Trophoblast cell (in vitro differentiated cells and primary cell): ENCODE measurements at regions not wholly inside any gene's neighbourhood (a gene's known extent, or its start where the extent isn't known, plus 50 kb on each side); places are given as distances from the start of the nearest gene placed in this dataset.

Source experiments
- DNase-seq, 2 donors: peaks; one replicate each; pipeline ENCODE4 v3.0.0-alpha.2; 2016
- H2AFZ ChIP-seq: 2 replicates; pipeline ENCODE4 v1.6.1; 2013; ENCODE audit warnings: low read length, moderate library complexity, mild to moderate bottlenecking; ENCODE audit not compliant: insufficient read depth, poor library complexity
- H2AK5ac ChIP-seq: 2 replicates; pipeline ENCODE4 v1.6.1; 2013; ENCODE audit warnings: mild to moderate bottlenecking, low read length
- H2BK120ac ChIP-seq: 2 replicates; pipeline ENCODE4 v1.6.1; 2013; ENCODE audit warnings: low read length, mild to moderate bottlenecking, moderate library complexity; ENCODE audit not compliant: insufficient read depth, poor library complexity
- H2BK12ac ChIP-seq: 2 replicates; pipeline ENCODE4 v1.6.1; 2013; ENCODE audit warnings: mild to moderate bottlenecking, low read length, moderate library complexity
- H2BK5ac ChIP-seq: 2 replicates; pipeline ENCODE4 v1.6.1; 2013; ENCODE audit warnings: low read length, low read depth, moderate library complexity, mild to moderate bottlenecking; ENCODE audit not compliant: poor library complexity
- H3K14ac ChIP-seq: 2 replicates; pipeline ENCODE4 v1.6.1; 2013; ENCODE audit warnings: mild to moderate bottlenecking, low read length
- H3K18ac ChIP-seq: 2 replicates; pipeline ENCODE4 v1.6.1; 2013; ENCODE audit warnings: mild to moderate bottlenecking, low read length
- H3K23ac ChIP-seq: 2 replicates; pipeline ENCODE4 v1.6.1; 2013; ENCODE audit warnings: low read length
- H3K27ac ChIP-seq: 2 replicates; pipeline ENCODE4 v1.5.1; 2013; ENCODE audit warnings: low read depth, mild to moderate bottlenecking, inconsistent platforms, low read length, moderate library complexity
- H3K27me3 ChIP-seq: 2 replicates; pipeline ENCODE4 v1.6.1; 2013; ENCODE audit warnings: inconsistent platforms, mild to moderate bottlenecking, low read length, moderate library complexity; ENCODE audit not compliant: insufficient read depth
- H3K36me3 ChIP-seq, 2 experiments: 1 replicate in 1 of 2; 2 replicates in 1 of 2; pipeline ENCODE4 v1.6.1; 2013; ENCODE audit warnings: low read length in 2 of 2, mild to moderate bottlenecking in 2 of 2, moderate library complexity in 1 of 2; ENCODE audit not compliant: insufficient read depth in 2 of 2, control insufficient read depth in 1 of 2
- H3K4ac ChIP-seq: 2 replicates; pipeline ENCODE4 v1.6.1; 2013; ENCODE audit warnings: low read depth, mild to moderate bottlenecking, low read length, moderate library complexity
- H3K4me1 ChIP-seq, 2 experiments: 1 replicate in 1 of 2; 2 replicates in 1 of 2; pipeline ENCODE4 v1.6.1; 2013; ENCODE audit warnings: low read length in 2 of 2, mild to moderate bottlenecking in 2 of 2, moderate library complexity in 1 of 2; ENCODE audit not compliant: insufficient read depth in 2 of 2, control insufficient read depth in 1 of 2
- H3K4me2 ChIP-seq: 2 replicates; pipeline ENCODE4 v1.6.1; 2013; ENCODE audit warnings: inconsistent platforms, mild to moderate bottlenecking, low read length, moderate library complexity
- H3K4me3 ChIP-seq: 2 replicates; pipeline ENCODE4 v1.5.1; 2013; ENCODE audit warnings: mild to moderate bottlenecking, low read depth, low read length, inconsistent platforms
- H3K79me1 ChIP-seq: one replicate; pipeline ENCODE4 v1.6.1; 2013; ENCODE audit warnings: low read length
- H3K79me2 ChIP-seq: 2 replicates; pipeline ENCODE4 v1.6.1; 2013; ENCODE audit warnings: low read length, mild to moderate bottlenecking; ENCODE audit not compliant: control insufficient read depth, insufficient read depth, poor library complexity
- H3K9ac ChIP-seq: 2 replicates; pipeline ENCODE4 v1.6.1; 2013; ENCODE audit warnings: mild to moderate bottlenecking, low read length
- H3K9me3 ChIP-seq: 2 replicates; pipeline ENCODE4 v1.6.1; 2013; ENCODE audit warnings: low read depth, mild to moderate bottlenecking, control low read depth, inconsistent platforms, low read length; ENCODE audit not compliant: insufficient read depth
- H4K12ac ChIP-seq: 2 replicates; pipeline ENCODE4 v1.6.1; 2013; ENCODE audit warnings: low read depth, mild to moderate bottlenecking, low read length, moderate library complexity
- H4K8ac ChIP-seq: 2 replicates; pipeline ENCODE4 v1.6.1; 2013; ENCODE audit warnings: low read depth, mild to moderate bottlenecking, low read length, moderate library complexity
- H4K91ac ChIP-seq: one replicate; pipeline ENCODE4 v1.6.1; 2013; ENCODE audit warnings: low read depth, mild to moderate bottlenecking, low read length, moderate library complexity
- WGBS: extraction: QIAGEN DNeasy Blood & Tissue Kit; methylation state at CpG from one replicate; pipeline ENCODE4 v1.1.7; 2013; ENCODE audit warnings: missing lambda C conversion rate; ENCODE audit not compliant: insufficient read length, insufficient coverage; ENCODE audit errors: extremely low coverage; 5-methylcytosine and 5-hydroxymethylcytosine counted together

- no peaks in the 10 kb centered on the region for H3K36me3 ChIP-seq
- H3K79me1 ChIP-seq = no peaks in the 10 kb centered on the region
- H3K18ac ChIP-seq = no peak overlapping the region
- no peak overlapping the region for H3K4me2 ChIP-seq
- DNase-seq = no peak
- H3K4me1 ChIP-seq = no peaks in the 10 kb centered on the region
- H3K4ac ChIP-seq = no peak overlapping the region
- no peak overlapping the region for H3K23ac ChIP-seq
- WGBS = no CpG with 5 or more reads among the region's 5 CpGs
- H3K79me2 ChIP-seq = no peaks in the 10 kb centered on the region
- no peak overlapping the region for H3K27ac ChIP-seq
- no peak overlapping the region for H4K91ac ChIP-seq
- H2BK12ac ChIP-seq = no peak overlapping the region
- no peak overlapping the region for H2AFZ ChIP-seq
- H2AK5ac ChIP-seq = no peak overlapping the region
- H3K14ac ChIP-seq = no peak overlapping the region
- H3K9ac ChIP-seq = no peak overlapping the region
- no peak overlapping the region for H2BK120ac ChIP-seq
- no peak overlapping the region for H3K4me3 ChIP-seq
- H3K9me3 ChIP-seq = peaks cover 5% of the 10 kb centered on the region
- no peak overlapping the region for H2BK5ac ChIP-seq
- no peak overlapping the region for H4K8ac ChIP-seq
- no peaks in the 10 kb centered on the region for H3K27me3 ChIP-seq
- H4K12ac ChIP-seq = no peak overlapping the region
Observed at GRCh38 chr6:90915224-90915915, 328.5 kb upstream of the MAP3K7 start.

GRCh38 chr6:90914312-90914711, 327.4 kb upstream of the MAP3K7 start:
- Histone ChIP-seq H3K18ac (no peak overlapping the region), H3K27me3 (no peaks in the 10 kb centered on the region), H3K23ac (no peak overlapping the region), H3K27ac (no peak overlapping the region), H2BK5ac (no peak overlapping the region), H3K4me3 (no peak overlapping the region), H3K79me2 (no peaks in the 10 kb centered on the region), H3K4ac (no peak overlapping the region), H3K14ac (no peak overlapping the region), H4K91ac (no peak overlapping the region), H2BK120ac (no peak overlapping the region), H4K8ac (no peak overlapping the region), H3K9ac (no peak overlapping the region), H3K4me2 (no peak overlapping the region), H3K9me3 (peaks cover 5% of the 10 kb centered on the region), H3K4me1 (no peaks in the 10 kb centered on the region), H3K36me3 (no peaks in the 10 kb centered on the region), H2AK5ac (no peak overlapping the region), H2AFZ (no peak overlapping the region), H3K79me1 (no peaks in the 10 kb centered on the region), H2BK12ac (no peak overlapping the region), H4K12ac (no peak overlapping the region)
- DNase-seq = no peak
- WGBS = no CpG with 5 or more reads among the region's 2 CpGs

- Histone ChIP-seq H3K9me3 (peaks cover 5% of the 10 kb centered on the region), H4K12ac (no peak overlapping the region), H3K18ac (no peak overlapping the region), H4K91ac (no peak overlapping the region), H3K14ac (no peak overlapping the region), H2AK5ac (no peak overlapping the region), H2BK120ac (no peak overlapping the region), H4K8ac (no peak overlapping the region), H3K79me2 (no peaks in the 10 kb centered on the region), H3K9ac (no peak overlapping the region), H3K23ac (no peak overlapping the region), H3K4me2 (no peak overlapping the region), H3K36me3 (no peaks in the 10 kb centered on the region), H3K27me3 (no peaks in the 10 kb centered on the region), H3K4me1 (no peaks in the 10 kb centered on the region), H3K79me1 (no peaks in the 10 kb centered on the region), H3K4ac (no peak overlapping the region), H3K27ac (no peak overlapping the region), H3K4me3 (no peak overlapping the region), H2BK12ac (no peak overlapping the region), H2BK5ac (no peak overlapping the region), H2AFZ (no peak overlapping the region)
- WGBS = no CpG with 5 or more reads among the region's 2 CpGs
- DNase-seq = no peak
Observed at GRCh38 chr6:90913266-90913960, 326.5 kb upstream of the MAP3K7 start.

- H3K27me3 ChIP-seq = no peaks in the 10 kb centered on the region
- no peak overlapping the region for H3K14ac ChIP-seq
- no peak overlapping the region for H3K18ac ChIP-seq
- H2AFZ ChIP-seq = no peak overlapping the region
- no peak overlapping the region for H3K4me3 ChIP-seq
- no peak overlapping the region for H3K27ac ChIP-seq
- no peak overlapping the region for H3K9ac ChIP-seq
- H3K4me1 ChIP-seq = no peaks in the 10 kb centered on the region
- DNase-seq = no peak
- WGBS = no CpG with 5 or more reads among the region's 1 CpG
- no peak overlapping the region for H4K8ac ChIP-seq
- H3K9me3 ChIP-seq = peaks cover 5% of the 10 kb centered on the region
- no peaks in the 10 kb centered on the region for H3K36me3 ChIP-seq
- H3K79me1 ChIP-seq = no peaks in the 10 kb centered on the region
- no peak overlapping the region for H3K4ac ChIP-seq
- H2BK120ac ChIP-seq = no peak overlapping the region
- H3K4me2 ChIP-seq = no peak overlapping the region
- H4K91ac ChIP-seq = no peak overlapping the region
- no peak overlapping the region for H2BK12ac ChIP-seq
- H4K12ac ChIP-seq = no peak overlapping the region
- no peak overlapping the region for H3K23ac ChIP-seq
- H3K79me2 ChIP-seq = no peaks in the 10 kb centered on the region
- H2BK5ac ChIP-seq = no peak overlapping the region
- no peak overlapping the region for H2AK5ac ChIP-seq
Observed at GRCh38 chr6:90911642-90912041, 324.8 kb upstream of the MAP3K7 start.
